RWPE1 (cell line): ENCODE measurements at regions not wholly inside any gene's neighbourhood (a gene's known extent, or its start where the extent isn't known, plus 50 kb on each side); places are given as distances from the start of the nearest gene placed in this dataset.

Experiments
- CTCF ChIA-PET: fragments of 350-600 bp; sonication (Branson Sonifier 250); formaldehyde crosslinking; extraction: SDS; loops from one replicate; lab custom pipeline; 2021; lab: Yijun Ruan, JAX
- POLR2A ChIA-PET: fragments of 400-600 bp; formaldehyde crosslinking; extraction: SDS; loops from one replicate; lab custom pipeline; 2020; ENCODE audit warnings: antibody characterized with exemption; ENCODE audit not compliant: low non-redundant PET; lab: Yijun Ruan, JAX
- DNase-seq: peaks from one replicate; pipeline ENCODE4 v3.0.0; 2012; ENCODE audit warnings: low spot score
- H3K27ac ChIP-seq: fragments of 450-650 bp; 2 replicates; pipeline ENCODE4 v1.5.1; 2017
- TF ChIP-seq, protein P1 (sequence below): fragments of 450-650 bp; conservative IDR thresholded peaks from 2 replicates; pipeline ENCODE4 v1.5.1; 2017; ENCODE audit warnings: low read depth, mild to moderate bottlenecking

DNA sequence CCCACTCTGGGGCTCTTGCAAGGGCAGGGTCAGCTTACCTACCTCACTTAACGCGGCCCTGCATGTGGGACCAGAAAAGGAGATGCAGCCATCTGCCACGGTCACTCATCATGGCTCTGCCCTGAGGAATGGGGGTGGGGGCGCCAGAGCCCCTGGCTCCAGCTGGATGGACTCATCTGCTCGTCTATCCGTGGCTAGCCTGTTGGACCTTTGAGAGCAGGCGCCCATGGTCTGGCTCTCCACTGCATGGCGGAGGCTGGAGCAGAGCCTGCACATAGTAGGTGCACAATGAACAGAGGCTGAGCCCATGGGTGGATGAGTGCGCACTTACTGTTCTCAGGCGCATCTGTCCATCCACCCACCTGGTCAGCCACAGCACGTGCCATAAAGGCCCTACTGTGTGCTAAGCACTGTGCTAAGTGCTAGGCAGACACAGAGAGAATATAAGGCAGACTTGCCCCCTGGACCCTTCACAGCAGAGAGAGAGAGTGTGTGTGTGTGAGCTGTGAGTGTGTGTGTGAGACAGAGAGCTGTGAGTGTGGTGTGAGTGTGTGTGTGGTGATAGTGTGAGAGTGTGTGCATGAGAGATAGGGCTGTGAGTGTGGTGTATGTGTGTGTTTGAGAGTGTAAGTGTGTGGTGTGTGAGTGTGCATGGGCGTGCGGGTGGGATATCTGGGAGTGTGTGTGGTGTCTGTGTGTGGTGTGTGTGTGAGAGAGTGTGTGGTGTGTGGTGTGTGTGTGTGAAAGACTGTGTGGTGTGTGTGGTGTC, 151.3 kb downstream of the TFCP2L1 start:
- POLR2A ChIA-PET, result no interaction called here
- TF ChIP-seq, protein P1, sequence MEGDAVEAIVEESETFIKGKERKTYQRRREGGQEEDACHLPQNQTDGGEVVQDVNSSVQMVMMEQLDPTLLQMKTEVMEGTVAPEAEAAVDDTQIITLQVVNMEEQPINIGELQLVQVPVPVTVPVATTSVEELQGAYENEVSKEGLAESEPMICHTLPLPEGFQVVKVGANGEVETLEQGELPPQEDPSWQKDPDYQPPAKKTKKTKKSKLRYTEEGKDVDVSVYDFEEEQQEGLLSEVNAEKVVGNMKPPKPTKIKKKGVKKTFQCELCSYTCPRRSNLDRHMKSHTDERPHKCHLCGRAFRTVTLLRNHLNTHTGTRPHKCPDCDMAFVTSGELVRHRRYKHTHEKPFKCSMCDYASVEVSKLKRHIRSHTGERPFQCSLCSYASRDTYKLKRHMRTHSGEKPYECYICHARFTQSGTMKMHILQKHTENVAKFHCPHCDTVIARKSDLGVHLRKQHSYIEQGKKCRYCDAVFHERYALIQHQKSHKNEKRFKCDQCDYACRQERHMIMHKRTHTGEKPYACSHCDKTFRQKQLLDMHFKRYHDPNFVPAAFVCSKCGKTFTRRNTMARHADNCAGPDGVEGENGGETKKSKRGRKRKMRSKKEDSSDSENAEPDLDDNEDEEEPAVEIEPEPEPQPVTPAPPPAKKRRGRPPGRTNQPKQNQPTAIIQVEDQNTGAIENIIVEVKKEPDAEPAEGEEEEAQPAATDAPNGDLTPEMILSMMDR, result no peak
- CTCF ChIA-PET, result interaction anchor here (0.8 kb wide), 1 partner anchor 74 kb away, joined by 3 read pairs; no protein-coding TSS in a partner anchor
- no peak for DNase-seq
- no peak overlapping the region for H3K27ac ChIP-seq

DNA sequence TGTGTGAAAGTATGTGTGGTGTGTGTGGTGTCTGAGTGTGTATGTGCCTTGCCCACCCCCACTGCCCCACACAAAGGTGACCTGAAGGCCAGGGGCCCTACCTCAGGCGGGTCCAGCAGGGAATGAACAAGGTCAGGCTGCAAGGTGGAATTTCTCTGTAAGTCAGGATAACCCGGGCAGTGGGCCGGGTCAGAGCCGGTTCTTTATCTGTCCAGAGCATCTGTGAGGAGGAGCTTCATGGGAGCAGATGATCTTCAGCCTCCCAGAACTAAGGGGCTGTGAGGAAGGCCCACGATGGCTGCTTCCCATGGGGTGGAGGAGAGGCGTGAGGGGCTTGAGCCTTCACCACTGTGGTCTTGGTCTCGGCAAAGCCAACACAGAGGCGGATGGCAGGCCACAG, 150.3 kb downstream of the TFCP2L1 start:
- TF ChIP-seq, protein P1, result no peak
- no peak for DNase-seq
- no peak overlapping the region for H3K27ac ChIP-seq
- CTCF ChIA-PET, result no interaction called here
- POLR2A ChIA-PET, result no interaction called here

DNA sequence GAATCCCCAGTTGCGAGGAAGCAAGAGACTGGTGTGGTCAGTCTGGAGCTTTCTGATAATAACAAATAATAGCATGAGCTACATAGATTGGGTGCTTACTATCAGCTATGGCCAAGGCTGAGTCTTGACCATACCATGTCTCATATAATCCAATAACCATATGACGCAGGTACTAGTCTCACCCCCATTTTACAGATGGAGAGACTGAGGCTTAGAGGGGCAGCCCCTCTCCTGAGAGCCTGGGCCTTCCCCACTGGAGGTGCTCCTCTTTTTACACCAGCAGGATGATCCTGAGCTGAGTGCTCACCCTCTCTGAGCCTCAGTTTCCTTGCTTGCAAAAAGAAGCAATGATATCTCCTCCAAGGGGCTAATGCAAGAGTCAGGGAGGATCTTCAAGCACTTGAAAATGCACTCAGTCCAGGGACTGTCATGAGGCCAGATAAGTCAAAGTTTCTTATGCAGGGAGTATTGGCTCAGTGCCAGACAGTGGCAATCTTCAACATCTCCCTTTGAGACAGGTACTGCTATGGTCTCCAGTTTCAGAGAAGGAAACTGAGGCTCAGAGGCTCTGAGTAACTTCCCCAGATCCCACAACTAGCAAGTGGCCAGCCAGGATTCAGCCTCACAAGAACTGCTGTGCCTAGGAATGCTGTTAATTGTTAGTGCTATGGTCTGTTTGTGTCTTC, 149.7 kb downstream of the TFCP2L1 start:
- DNase-seq, result no peak
- POLR2A ChIA-PET, result no interaction called here
- H3K27ac ChIP-seq, result no peak overlapping the region
- TF ChIP-seq, protein P1, result no peak
- CTCF ChIA-PET, result no interaction called here

DNA sequence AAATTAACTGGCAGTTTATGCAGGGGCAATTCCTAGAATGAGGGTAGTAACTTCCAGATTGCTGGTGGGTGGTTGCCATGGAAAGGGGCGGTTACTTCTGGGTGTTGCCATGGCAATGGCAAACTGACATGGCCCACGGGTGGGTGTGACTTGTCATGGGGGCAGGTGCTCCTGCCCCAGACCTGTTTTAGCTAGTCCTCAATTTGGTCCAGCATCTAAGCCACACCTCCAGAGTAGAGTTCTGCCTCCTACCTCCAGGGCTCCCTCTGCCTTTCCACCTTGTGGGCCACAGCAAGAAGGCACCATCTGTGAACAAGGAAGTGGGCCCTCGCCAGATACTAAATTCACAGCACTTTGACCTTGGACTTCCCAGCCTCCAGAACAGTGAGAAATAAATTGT, 148.7 kb downstream of the TFCP2L1 start:
- TF ChIP-seq, protein P1, result no peak
- POLR2A ChIA-PET, result no interaction called here
- DNase-seq, result no peak
- CTCF ChIA-PET, result interaction anchor here (0.8 kb wide), 1 partner anchor 37 kb away, joined by 3 read pairs; no protein-coding TSS in a partner anchor
- H3K27ac ChIP-seq, result no peak overlapping the region

DNA sequence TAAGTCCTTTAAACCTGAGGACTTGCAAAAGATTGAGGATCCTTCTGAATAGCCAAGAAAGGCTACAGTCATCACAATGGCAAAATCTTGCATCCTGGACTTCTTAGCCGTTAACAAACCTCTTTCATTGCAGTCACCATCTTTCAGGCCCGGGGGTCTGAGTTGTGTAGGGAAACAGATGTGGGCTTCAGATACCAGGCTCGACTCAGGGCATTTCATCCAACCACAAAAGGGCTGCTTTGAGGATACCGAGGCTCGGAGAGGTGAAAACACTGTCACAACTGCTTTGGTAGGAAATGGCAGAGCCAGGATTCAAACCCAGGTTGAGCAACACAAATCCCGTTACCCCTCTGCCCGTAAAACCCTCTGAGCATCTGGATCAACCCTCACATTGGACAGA, 147.4 kb downstream of the TFCP2L1 start:
- no peak overlapping the region for H3K27ac ChIP-seq
- ChIA-PET POLR2A (no interaction called here), CTCF (no interaction called here)
- TF ChIP-seq, protein P1, result no peak
- no peak for DNase-seq

DNA sequence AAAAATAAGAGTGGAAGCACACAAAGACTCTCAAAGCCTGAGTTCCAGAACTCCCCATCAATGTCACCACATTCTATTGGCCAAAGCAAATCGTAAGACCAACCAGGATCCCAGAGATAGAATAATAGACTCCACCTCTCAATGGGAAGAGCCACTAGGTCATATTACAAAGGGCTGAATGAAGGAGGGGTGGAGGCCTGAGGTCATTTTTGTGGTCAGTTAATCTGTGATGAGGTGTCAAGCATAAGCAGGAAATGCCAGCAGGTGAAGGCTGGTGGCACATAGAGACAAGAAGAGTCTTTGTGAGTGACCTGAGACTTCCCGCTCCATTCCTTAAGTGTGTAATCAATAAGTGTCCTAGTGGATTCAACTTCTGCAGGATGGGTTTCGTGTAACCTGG, 144.3 kb downstream of the TFCP2L1 start:
- no peak overlapping the region for H3K27ac ChIP-seq
- POLR2A ChIA-PET, result no interaction called here
- TF ChIP-seq, protein P1, result no peak
- CTCF ChIA-PET, result no interaction called here
- DNase-seq, result no peak
